GM12878 (cell line): ENCODE measurements at regions not wholly inside any gene's neighbourhood (a gene's known extent, or its start where the extent isn't known, plus 50 kb on each side); places are given as distances from the start of the nearest gene placed in this dataset.

Experiments
- ATAC-seq: fragments of 200-7000 bp; cut with Tn5 transposase; 3 replicates; pipeline ENCODE4 v1.9.1; 2020; ENCODE audit warnings: mild to moderate bottlenecking, moderate library complexity
- BruUV-seq: library from RNA; stranded (reverse); fragments of 400-500 nt; replicated peaks from 2 replicates; lab custom pipeline; 2021; lab: Mats Ljungman, UMichigan
- CTCF ChIA-PET: fragments of 300-600 bp; sonication (Branson Sonifier 250); formaldehyde crosslinking; extraction: SDS; loops from one replicate; lab custom pipeline; 2021; ENCODE audit warnings: inconsistent platforms; lab: Yijun Ruan, JAX
- POLR2A ChIA-PET: fragments of 350-600 bp; formaldehyde crosslinking; extraction: SDS; loops from one replicate; lab custom pipeline; 2021; ENCODE audit warnings: inconsistent platforms; lab: Charles Lee
- RAD21 ChIA-PET: fragments of 300-600 bp; sonication (Branson Sonifier 250); formaldehyde crosslinking; loops from one replicate; lab custom pipeline; 2023; ENCODE audit warnings: antibody characterized with exemption; ENCODE audit not compliant: unreplicated experiment; lab: Charles Lee
- SMC1A ChIA-PET: fragments of 300-600 bp; sonication (Branson Sonifier 250); formaldehyde crosslinking; loops from one replicate; lab custom pipeline; 2023; ENCODE audit not compliant: unreplicated experiment, uncharacterized antibody; lab: Charles Lee
- DNase-seq: peaks from one replicate; pipeline ENCODE4 v3.0.0-alpha.2; 2011; ENCODE audit warnings: low read depth, low spot score
- FAIRE-seq: peaks from 3 replicates; lab custom pipeline; 2011; peaks lifted over from hg19 to GRCh38; lab: Jason Lieb, UNC
- H2AFZ ChIP-seq: 2 replicates; pipeline ENCODE4 v1.6.0; 2011; ENCODE audit warnings: low read depth, low read length, control low read depth; ENCODE audit not compliant: control insufficient read depth
- H3K27ac ChIP-seq: 2 replicates; pipeline ENCODE4 v1.5.1; 2011; ENCODE audit warnings: control low read depth; ENCODE audit not compliant: control insufficient read depth, insufficient read depth
- H3K27me3 ChIP-seq, 2 experiments: replicated peaks in 1 of 2; 2 replicates each; pipeline versions ENCODE4 v1.6.0 to v1.6.1; 2011; ENCODE audit warnings: low read length in 1 of 2; ENCODE audit not compliant: control insufficient read depth in 2 of 2, insufficient read depth in 2 of 2
- H3K36me3 ChIP-seq, 2 experiments: 2 replicates each; pipeline ENCODE4 v1.5.1; 2011; ENCODE audit warnings: low read length in 1 of 2; ENCODE audit not compliant: control insufficient read depth in 2 of 2, insufficient read depth in 2 of 2
- H3K4me1 ChIP-seq: 2 replicates; pipeline ENCODE4 v1.6.1; 2011; ENCODE audit warnings: mild to moderate bottlenecking, low read length, moderate library complexity, mixed read lengths; ENCODE audit not compliant: control insufficient read depth, insufficient read depth
- H3K4me2 ChIP-seq: 2 replicates; pipeline ENCODE4 v1.6.0; 2011; ENCODE audit warnings: control low read depth; ENCODE audit not compliant: control insufficient read depth, insufficient read depth
- H3K4me3 ChIP-seq: fragments of 200-600 bp; sonication (generic); 2 replicates; pipeline ENCODE4 v1.5.1; 2016
- H3K79me2 ChIP-seq: 2 replicates; pipeline ENCODE4 v1.6.0; 2011; ENCODE audit warnings: low read length; ENCODE audit not compliant: control insufficient read depth, insufficient read depth
- H3K9ac ChIP-seq: 2 replicates; pipeline ENCODE4 v1.8.0; 2011; ENCODE audit warnings: low read length, control low read depth, mixed read lengths; ENCODE audit not compliant: control insufficient read depth, insufficient read depth
- H3K9me3 ChIP-seq: replicated peaks from 3 replicates; pipeline ENCODE4 v1.5.1; 2011; ENCODE audit warnings: mild to moderate bottlenecking, low read length; ENCODE audit not compliant: control insufficient read depth, insufficient read depth
- H4K20me1 ChIP-seq: 2 replicates; pipeline ENCODE4 v1.6.0; 2011; ENCODE audit not compliant: control insufficient read depth, insufficient read depth
- CBX5 ChIP-seq: sonication (generic); IDR thresholded peaks from 2 replicates; pipeline ENCODE4 v1.6.1; 2016; ENCODE audit warnings: low read depth, moderate library complexity, mild to moderate bottlenecking, inconsistent platforms
- GABPA ChIP-seq: IDR thresholded peaks from 2 replicates; pipeline ENCODE4 v1.6.1; 2014; ENCODE audit warnings: antibody characterized with exemption, low read depth, mild to moderate bottlenecking, inconsistent platforms
- HCFC1 ChIP-seq: fragments of 150-350 bp; IDR thresholded peaks from 2 replicates; pipeline ENCODE4 v1.6.1; 2014; ENCODE audit warnings: low read length
- KLF5 ChIP-seq: fragments of 450-650 bp; IDR thresholded peaks from 2 replicates; pipeline ENCODE4 v1.6.1; 2014; ENCODE audit warnings: mild to moderate bottlenecking; ENCODE audit not compliant: partially characterized antibody
- POLR2A ChIP-seq: IDR thresholded peaks from 2 replicates; pipeline ENCODE4 v1.6.1; 2011; ENCODE audit warnings: low read depth, mild to moderate bottlenecking, low read length
- RCOR1 ChIP-seq: conservative IDR thresholded peaks from 2 replicates; pipeline ENCODE4 v1.6.1; 2012; ENCODE audit warnings: low read depth, low read length, improper control_type of control experiment
- SPI1 ChIP-seq: IDR thresholded peaks from 2 replicates; pipeline ENCODE4 v1.6.1; 2011; ENCODE audit warnings: low read depth, mild to moderate bottlenecking, low read length, moderate library complexity, borderline replicate concordance; ENCODE audit not compliant: insufficient read depth
- SREBF2 ChIP-seq: IDR thresholded peaks from 2 replicates; pipeline ENCODE4 v1.6.1; 2012; ENCODE audit warnings: mild to moderate bottlenecking, low read length
- ZSCAN29 ChIP-seq: fragments of 450-650 bp; IDR thresholded peaks from 2 replicates; pipeline ENCODE4 v1.6.1; 2017; ENCODE audit warnings: mild to moderate bottlenecking, moderate library complexity
- whole genome bisulfite sequencing: methylation state at CpG from one replicate; pipeline ENCODE4 v1.1.6; 2016; ENCODE audit warnings: low lambda C conversion rate; ENCODE audit not compliant: insufficient replicate concordance, insufficient coverage; ENCODE audit errors: missing lambda C conversion rate; 5-methylcytosine and 5-hydroxymethylcytosine counted together
- in situ Hi-C: fragments of 300-500 bp; cut with MboI; formaldehyde crosslinking; loops from 9 replicates; pipeline ENCODE4 v1.14.3; 2018; ENCODE audit warnings: mixed read lengths
- intact Hi-C: fragments of 100-400 bp; cut with micrococcal nuclease; formaldehyde crosslinking; loops from one replicate; pipeline ENCODE4 v1.14.2; 2022; ENCODE audit not compliant: unreplicated experiment
- TF ChIP-seq, protein P1 (sequence below): IDR thresholded peaks from 2 replicates; pipeline ENCODE4 v1.6.1; 2011; ENCODE audit warnings: mild to moderate bottlenecking, low read depth, low read length, moderate library complexity; ENCODE audit not compliant: insufficient replicate concordance

DNA sequence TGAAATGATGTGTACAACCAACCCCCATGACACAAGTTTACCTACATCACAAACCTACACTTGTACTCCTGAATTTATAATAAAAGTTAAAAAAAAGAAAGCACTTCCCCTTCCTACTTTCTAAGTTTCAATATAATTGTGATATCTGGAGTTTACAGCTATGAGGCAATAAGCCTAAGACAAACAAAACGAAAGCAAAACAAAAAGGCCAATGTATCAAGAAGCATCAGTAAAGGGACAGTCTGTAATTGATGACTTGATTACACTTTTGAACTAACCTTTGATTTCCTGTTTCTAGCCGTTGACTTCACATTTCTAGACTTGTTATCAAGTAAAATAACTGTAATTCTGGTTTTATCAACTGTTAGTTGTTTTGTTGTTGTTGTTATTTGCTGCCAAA, 187.5 kb upstream of the CNTN3 start (continued):
- TF ChIP-seq SPI1 (no peak), POLR2A (no peak), GABPA (no peak), RCOR1 (no peak), ZSCAN29 (no peak), CBX5 (no peak), SREBF2 (no peak), KLF5 (no peak)
- TF ChIP-seq, protein P1, sequence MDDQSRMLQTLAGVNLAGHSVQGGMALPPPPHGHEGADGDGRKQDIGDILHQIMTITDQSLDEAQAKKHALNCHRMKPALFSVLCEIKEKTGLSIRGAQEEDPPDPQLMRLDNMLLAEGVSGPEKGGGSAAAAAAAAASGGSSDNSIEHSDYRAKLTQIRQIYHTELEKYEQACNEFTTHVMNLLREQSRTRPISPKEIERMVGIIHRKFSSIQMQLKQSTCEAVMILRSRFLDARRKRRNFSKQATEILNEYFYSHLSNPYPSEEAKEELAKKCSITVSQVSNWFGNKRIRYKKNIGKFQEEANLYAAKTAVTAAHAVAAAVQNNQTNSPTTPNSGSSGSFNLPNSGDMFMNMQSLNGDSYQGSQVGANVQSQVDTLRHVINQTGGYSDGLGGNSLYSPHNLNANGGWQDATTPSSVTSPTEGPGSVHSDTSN: no peak

DNA sequence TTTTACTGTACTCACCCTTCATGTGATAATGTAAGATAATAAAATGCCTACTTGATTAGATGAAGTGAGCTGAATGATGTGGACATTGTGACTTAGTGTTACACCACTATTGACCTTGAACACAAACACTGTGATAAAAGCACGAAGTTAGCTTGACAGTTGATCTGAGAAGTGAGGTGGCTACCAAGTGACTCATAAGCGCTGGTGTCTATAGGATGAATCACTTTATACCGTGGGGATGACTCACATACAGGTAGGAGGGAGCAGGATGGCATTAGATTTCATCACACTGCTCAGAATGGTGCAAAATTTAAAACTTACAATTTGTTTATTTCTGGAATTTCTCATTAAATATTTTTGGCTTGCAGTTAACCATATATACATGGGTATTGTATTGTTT, 174.7 kb upstream of the CNTN3 start:
- WGBS: 0% methylated on average over 3 of the region's 3 CpGs
- no peaks in the 10 kb centered on the region for H3K9me3 ChIP-seq
- no peaks in the 10 kb centered on the region for H4K20me1 ChIP-seq
- no peaks in the 10 kb centered on the region for H3K36me3 ChIP-seq
- no peak overlapping the region for H3K27ac ChIP-seq
- no peak overlapping the region for H3K9ac ChIP-seq
- ChIA-PET RAD21 (no interaction called here), SMC1A (interaction anchor here (0.9 to 1.9 kb wide), 2 partner anchors 10 to 19 kb away, joined by 3 read pairs; no protein-coding TSS in a partner anchor), POLR2A (no interaction called here), CTCF (interaction anchor here (1.6 kb wide), 1 partner anchor 33 kb away, joined by 3 read pairs; no protein-coding TSS in a partner anchor)
- H3K4me1 ChIP-seq: no peaks in the 10 kb centered on the region
- H2AFZ ChIP-seq: no peak overlapping the region
- no TSS peak for BruUV-seq
- FAIRE-seq: no peak
- no peak for TF ChIP-seq HCFC1
- no peak overlapping the region for H3K4me2 ChIP-seq
- ATAC-seq: no peak
- H3K27me3 ChIP-seq: no peaks in the 10 kb centered on the region
- no peak for DNase-seq
- in situ Hi-C loops (no loop called here), intact Hi-C loops (no loop called here)
- no peaks in the 10 kb centered on the region for H3K79me2 ChIP-seq
- H3K4me3 ChIP-seq: no peak overlapping the region
